IPS DF 19.7 (cell line): ENCODE measurements at regions not wholly inside any gene's neighbourhood (a gene's known extent, or its start where the extent isn't known, plus 50 kb on each side); places are given as distances from the start of the nearest gene placed in this dataset.

Experiments used
- DNase-seq: peaks from one replicate; pipeline ENCODE4 v3.0.0-alpha.2; 2013; ENCODE audit warnings: low read depth, low spot score

GRCh38 chr14:101441710-101442109 lies 119.6 kb upstream of the DIO3 start:
- DNase-seq: no peak

DNA sequence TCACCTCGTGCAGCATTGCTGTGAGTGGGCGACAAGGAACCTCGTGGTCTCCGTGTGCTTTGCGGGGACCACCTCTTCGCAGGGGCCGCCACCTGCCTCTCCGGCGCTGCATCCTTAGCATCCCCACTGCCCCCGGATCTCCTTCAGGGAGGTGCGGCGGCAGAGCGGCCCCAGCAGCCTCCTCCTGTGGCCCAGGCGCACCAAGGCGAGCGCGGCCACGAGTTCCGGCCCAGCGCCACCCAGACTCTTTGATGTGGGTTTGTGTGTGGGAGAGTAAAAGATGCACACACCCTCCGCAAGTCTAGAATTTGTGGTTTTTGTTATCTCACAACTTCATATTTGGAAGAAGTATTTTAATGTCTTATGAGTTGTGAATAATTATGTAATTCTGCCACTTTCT lies 118.8 kb upstream of the DIO3 start:
- no peak for DNase-seq

- DNase-seq: no peak
These were observed 117.2 kb upstream of the DIO3 start for GRCh38 chr14:101444116-101444515.

DNA sequence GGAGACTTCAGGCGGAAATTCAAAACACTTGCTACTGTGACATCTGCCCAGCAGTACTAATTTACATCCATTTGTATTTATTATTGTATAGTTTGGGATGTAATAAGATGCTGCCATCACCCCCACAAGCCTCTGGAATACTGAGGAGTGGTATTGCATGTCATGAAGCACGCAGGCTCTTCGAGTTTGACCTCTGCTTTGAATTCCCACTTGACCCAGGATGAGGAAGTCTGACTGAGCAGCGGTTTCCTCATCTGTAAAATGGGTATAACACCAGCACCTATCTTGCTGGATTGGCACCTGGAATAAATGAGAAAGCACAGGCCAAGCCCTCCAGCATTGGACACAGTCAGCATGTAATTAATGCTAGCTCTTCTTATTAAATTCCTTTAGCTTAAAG lies 116.0 kb upstream of the DIO3 start:
- no peak for DNase-seq

- DNase-seq: no peak
These were observed 114.8 kb upstream of the DIO3 start for GRCh38 chr14:101446387-101446969.

DNA sequence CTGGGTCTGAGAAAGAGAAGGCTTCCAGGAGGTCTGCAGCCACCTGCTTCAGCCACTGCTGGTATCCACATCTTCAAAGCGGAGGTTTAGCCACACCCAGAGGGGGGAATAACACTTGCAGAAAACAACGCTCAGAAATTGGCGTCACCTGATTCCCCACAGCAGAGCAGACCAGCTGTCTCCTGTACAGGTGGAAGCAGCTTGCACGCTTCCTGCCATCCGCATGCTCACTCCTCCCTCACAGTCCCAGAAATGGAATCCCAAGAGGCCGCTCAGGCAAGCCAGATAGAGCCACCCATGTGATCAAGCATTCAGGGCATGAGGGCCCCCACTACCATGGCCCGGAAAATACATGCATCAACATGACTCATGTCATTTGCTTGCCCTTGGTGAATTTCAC lies 112.2 kb upstream of the DIO3 start:
- DNase-seq: no peak

GRCh38 chr14:101451166-101451565 lies 110.1 kb upstream of the DIO3 start:
- no peak for DNase-seq

GRCh38 chr14:101453225-101453624 lies 108.1 kb upstream of the DIO3 start:
- DNase-seq: no peak

- no peak for DNase-seq
These were observed 107.1 kb upstream of the DIO3 start for GRCh38 chr14:101454229-101454628.

DNA sequence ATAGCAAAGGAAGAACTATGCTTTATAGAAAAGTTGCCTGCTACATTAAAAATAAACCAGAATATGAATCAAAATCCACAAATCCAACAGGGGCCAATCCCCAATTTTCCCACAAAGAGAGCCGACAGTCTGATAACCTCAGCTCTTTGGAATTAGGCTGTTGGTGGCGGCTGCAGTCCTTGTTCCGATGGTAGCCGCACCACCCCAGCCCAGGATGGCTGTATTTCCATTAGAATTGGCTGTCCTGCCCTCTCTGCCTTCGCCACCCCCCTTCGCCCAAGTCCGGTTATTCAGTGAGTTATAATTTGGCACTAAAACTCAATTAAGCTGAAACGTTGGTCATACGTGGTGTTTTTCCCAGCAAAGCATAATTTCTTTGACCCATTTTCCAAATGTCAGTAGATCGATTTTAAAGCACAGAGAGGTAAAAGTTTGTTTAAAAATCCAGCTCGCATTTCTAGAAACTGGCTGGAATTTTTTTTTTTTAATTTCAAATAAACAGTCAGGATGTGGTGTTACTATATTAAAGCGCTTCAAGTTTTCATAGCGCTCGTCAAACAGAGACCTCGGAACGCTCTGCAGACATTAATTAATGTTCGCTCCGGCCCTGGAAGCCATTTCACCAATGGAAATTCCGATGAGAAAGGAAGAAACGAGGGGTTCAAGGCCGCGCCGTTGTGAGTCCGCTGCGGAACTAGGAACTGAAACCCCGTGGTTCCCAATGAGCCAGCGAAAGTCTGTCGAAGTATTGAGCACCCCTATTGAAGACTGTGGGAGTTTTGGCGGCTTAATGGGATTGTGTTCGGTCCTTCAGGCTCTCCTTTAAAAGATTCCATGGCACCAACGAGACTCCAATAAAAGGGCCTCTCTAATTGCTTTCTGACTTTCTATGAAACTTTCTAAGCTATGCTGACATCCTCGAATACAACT lies 104.8 kb upstream of the DIO3 start:
- DNase-seq: no peak

DNA sequence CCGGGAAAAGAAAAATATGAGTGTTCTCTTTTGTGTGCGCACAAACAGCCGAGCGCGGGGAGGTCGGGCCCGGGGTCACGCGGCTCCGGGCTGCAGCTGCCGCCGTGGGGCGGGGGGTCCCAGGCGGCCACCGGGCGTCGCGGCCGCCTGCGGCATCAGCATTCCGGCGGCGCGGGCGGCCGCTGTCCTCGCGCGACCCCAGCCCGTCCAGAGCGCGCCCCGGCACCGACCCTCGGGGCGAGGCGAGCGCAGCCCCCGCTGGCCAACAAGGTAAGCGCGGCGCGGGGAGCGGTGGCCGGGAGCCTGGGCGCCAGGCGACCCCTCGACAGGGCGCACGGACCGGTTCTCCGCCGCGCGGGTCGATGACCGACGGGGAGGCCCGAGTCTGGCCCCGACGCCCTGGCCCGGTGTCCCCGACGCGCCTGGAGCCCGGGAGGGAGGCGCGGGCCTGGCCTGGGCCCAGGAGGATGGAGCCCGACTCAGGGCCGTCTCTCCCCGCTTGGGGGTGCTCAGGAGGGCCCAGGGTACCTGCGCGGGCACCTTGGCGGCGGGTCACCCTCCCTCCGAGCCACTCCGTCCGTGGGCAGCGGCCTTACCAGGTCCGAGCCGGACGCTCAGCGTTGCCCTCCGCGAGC lies 103.9 kb upstream of the DIO3 start:
- DNase-seq: no peak

- no peak for DNase-seq
These were observed 103.2 kb upstream of the DIO3 start for GRCh38 chr14:101457936-101458740.

DNA sequence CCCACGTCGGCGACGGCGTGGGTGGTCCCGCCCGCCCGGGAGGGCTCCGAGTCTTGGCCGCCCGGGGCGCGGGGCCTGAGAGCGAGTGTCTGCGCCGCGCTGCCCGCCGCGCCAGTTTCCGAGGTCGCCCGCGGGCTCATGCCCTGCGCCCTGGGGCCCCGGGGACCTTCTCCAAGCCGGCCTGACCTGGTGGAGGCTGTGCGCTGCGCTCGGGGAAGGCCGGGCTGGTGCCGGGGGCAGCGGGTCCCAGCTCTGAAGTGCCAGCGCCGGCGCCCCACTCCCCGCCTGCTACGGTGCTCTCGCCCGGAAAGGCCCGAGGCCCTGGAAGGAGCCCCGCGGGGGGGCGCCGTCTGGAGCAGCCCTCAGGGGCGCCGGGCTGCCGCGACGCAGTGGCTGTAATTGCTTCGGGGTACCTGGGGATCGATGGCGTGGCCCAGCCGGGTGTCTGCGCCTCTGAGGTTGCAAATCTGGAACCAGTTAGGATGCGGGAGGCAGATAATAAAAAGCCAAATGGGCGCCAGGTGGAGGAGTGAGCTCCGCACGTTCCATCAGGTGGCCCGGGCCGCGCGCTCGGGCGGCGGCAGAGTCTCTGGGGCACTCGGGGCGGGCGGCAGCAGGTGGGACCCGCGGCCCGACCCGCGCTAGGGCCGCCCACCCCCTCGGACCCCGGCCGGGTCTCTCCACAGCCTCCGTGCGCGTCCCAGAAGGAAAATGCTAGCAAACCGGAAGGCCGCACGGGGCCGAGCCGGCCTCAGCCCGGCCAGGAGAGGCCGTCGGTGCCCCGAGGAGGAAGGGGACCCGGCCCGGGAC lies 102.3 kb upstream of the DIO3 start:
- DNase-seq: no peak

- DNase-seq: no peak
These were observed 101.8 kb upstream of the DIO3 start for GRCh38 chr14:101459551-101459900.

DNA sequence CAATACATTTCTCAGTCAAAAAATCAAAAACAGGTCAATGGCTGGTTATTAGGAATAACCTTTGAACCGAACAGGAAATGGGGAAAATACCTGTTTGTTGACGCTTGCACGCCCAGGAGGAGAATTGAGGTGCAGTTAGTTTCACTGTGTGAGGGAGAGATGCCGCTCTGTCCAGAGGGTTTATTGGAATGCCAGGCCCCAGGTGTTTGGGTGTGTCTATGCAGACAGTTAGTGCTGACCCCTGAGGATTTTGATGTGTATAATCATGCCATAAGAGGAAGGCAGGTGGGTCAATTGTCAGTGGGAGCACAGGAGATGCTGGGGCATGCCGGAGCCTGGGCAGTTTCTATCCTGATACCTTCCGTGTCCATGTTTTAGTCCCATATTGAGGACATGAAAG lies 100.8 kb upstream of the DIO3 start:
- no peak for DNase-seq

DNA sequence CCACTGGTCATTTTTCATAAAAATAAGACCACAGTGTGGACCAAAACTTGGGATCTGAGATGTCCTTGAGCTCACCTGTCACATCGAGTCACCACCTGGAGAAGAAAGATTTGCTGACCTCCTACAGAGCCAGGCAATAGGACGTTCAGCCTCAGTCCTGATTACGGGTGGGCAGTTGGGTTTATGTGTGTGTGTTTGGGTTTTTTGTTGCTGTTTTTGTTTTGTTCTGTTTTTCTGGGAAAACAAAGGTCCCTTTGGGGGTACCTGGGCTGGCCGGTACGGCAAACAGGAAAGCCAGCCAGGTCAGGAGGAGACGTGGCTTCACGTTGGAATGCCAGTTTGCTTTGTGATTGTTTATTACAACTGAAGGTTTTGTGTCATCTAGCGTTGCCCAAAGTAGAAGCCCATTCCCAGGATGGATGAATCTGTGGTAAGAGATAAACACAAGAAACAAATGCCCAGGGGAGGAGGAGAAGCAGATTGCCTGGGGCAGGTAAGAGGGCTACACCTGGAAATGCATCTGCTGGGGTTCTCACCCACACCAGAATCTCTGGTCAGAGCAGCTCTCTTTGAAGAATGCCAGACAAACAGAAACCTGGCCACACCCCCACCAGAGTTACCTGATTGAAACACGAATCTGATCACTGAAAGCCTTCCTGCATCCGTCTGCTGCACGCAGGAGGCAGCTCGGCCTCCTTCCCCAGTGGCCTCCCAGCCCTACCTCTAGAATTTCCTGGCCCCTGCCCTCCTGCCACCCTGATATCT lies 100.1 kb upstream of the DIO3 start:
- DNase-seq: no peak

DNA sequence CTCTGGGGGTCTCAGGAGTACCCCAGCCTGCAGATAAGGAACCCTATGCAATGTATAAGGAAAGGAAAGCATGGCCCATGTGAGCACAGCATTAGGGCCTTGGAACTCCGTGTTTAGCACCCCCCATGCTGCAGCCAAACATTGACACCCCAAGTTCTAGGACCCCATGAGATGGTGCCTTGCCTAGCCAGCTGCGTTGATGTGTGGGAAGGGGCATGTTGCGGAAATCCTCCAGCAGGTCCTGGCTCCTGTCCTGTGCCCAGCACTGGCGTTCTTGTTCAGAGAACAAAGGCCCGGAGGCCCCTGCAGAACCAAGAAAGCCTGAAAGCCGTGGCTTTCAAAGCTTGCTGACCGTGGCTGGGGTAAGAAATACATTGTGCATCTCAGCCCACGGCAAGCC lies 99.4 kb upstream of the DIO3 start:
- DNase-seq: no peak

DNA sequence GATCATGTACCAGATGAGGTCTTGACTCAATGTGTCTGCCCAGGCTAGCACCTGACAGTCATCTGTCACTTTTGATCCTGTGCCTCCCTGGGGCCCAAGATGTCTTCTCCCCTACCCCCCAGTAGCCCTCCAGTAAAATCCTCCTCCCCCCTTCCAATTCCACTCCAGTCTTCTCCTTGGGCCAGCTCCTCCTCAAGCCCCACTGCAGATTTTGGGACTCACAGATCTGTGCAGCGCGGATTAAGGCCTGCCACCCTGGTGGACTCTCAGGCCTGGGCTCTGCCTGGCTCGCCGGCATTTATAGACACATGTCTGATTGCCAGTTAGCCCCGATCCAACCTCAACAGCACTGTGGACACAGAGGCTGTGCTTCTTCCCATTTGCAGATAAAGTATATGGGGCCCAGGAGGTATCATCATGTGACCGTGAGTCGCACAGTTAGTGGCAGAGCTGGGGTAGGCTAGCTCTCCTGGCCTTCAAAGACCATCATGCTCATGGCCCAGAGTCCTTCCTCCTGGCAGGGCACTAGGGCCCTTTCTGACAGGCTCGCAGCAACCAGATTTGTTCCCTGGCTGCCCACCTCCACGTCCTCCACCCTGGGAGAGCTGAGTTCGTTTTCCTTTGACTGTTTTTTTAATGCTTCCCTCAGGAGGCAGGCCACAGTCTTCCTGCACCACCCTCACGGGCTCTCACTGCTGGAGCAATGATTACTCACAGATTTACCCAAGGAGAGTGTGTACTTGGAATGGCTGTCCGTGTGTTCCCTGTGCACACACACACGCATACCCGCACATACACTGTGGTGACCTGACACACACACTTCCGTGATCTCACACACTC lies 98.3 kb upstream of the DIO3 start:
- no peak for DNase-seq

- DNase-seq: no peak
These were observed 97.6 kb upstream of the DIO3 start for GRCh38 chr14:101463566-101464171.
